NCI-H1105 treated with DMSO at 0.1 percent for 48 hours (cell line): ENCODE measurements at regions not wholly inside any gene's neighbourhood (a gene's known extent, or its start where the extent isn't known, plus 50 kb on each side); places are given as distances from the start of the nearest gene placed in this dataset.
"Not testable (repeated sequence)": the region's sequence is repeated elsewhere in the genome, so short reads cannot be mapped to it uniquely, and the experiment has no call there.

Experiments
- DNase-seq: peaks from one replicate; lab custom pipeline; 2025; lab: John Stamatoyannopoulos, UW

DNA sequence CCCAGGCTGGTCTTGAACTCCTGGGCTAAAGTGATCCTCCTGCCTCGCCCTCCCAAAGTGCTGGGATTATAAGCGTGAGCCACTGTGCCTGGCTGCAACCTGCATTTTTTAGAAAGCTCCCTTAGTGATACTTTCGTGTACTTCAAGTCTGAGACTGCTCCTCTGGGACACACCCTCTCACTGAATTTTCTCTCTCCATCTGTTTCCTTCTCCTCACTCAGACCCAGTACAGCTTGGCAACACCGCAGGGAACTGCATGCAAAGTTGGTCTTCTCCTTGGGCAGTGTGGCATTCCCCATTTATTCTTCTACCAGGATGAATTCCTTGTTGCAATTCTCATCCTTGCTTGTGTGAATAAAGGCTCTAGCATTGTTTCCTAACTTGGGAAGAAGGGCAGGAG, 175.9 kb downstream of the LPIN1 start:
- DNase-seq: no peak

- no peak for DNase-seq
Observed at GRCh38 chr2:11923935-11924334, 177.5 kb downstream of the LPIN1 start.

GRCh38 chr2:11925295-11926066, 179.0 kb downstream of the LPIN1 start:
- no peak for DNase-seq

- no peak for DNase-seq
Observed at GRCh38 chr2:11930211-11930761, 183.9 kb downstream of the LPIN1 start.

DNA sequence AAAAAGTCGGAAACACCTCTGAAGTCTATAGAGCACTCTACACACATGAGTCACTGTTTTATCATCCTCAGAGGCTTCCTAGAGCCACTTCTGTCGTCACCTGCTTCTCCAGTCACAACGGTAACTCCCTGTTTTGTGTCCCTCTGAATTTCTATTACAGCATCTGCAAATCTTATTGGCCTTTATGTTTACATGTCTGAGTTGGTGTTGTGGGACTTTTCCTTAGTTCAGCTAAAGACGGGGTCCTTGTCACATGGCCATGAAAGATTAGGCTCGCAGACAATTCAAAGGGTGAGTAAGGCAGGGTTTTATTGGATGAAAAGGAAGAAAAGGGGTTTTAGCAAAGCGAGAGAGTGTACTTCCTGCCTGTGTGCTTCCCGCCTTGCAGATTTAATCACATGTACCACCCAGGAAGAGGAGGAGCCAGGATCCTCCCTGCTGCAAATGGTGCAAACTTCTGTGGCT, 185.6 kb downstream of the LPIN1 start:
- no peak for DNase-seq

GRCh38 chr2:11932962-11933361, 186.5 kb downstream of the LPIN1 start:
- DNase-seq: no peak

DNA sequence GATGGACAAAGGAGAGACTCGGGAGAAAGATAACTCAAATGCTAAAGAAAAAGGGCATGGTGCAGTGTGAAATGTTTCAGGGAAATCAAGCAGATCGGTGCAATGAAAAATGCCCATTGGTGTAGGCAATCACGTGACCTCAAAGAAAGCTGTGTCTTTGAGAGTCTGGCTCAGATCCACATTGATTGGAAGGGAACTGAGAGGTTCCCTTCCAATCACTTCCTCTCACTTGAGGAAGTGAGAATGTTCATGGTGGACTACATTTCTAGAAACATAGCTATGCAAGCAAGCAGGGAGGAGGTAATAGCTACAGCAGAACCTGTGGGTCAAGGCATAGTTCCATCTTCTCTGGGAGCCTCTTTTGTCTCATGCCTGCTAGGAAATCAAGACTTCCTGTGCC, 187.4 kb downstream of the LPIN1 start:
- DNase-seq: no peak

- no peak for DNase-seq
Observed at GRCh38 chr2:11936761-11937160, 190.3 kb downstream of the LPIN1 start.

GRCh38 chr2:11938196-11938595, 191.8 kb downstream of the LPIN1 start:
- no peak for DNase-seq

- DNase-seq: no peak
Observed at GRCh38 chr2:11939523-11939922, 193.1 kb downstream of the LPIN1 start.

GRCh38 chr2:11940121-11940743, 193.8 kb downstream of the LPIN1 start:
- DNase-seq: no peak

DNA sequence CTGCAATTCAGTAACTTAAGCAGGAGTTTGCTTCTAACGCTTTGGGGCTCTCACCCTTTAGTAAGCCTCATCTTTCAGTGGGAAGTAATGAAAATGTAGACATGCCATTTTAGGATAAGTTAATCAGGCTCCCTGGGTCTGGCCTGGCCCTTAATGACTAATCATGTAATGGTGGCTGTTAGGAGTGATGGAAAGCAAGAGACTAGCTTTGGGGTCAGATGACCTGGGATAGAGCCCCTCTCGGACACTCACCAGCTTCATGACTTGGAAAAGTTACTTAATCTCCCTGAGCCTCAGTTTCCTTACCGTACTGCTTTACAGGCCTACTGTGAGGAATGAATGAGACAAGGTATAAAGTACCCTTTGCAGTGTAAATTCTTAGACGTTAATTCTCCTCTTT, 194.4 kb downstream of the LPIN1 start:
- no peak for DNase-seq

- no peak for DNase-seq
Observed at GRCh38 chr2:11941201-11942177, 195.1 kb downstream of the LPIN1 start.

DNA sequence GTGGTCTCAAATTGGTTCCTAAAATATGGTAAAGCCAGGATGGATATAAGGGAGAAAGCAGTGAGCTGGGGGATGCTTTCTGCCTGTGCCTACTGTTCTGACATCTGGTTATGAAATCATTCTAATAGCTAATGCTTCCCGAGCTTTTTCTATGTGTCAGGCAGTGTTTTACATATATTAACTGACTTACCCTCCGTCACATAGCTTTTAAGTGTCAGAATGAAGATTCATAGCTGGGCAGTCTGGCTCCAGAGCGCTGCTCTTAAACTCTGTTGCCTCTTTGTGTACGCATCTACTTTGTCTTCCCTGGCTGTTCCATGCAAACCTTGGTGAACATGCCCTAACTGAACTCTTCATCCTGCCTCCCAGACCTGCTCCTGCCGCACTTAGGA, 195.7 kb downstream of the LPIN1 start:
- no peak for DNase-seq

- DNase-seq: no peak
Observed at GRCh38 chr2:11944311-11944710, 197.9 kb downstream of the LPIN1 start.

- no peak for DNase-seq
Observed at GRCh38 chr2:11945139-11946126, 199.0 kb downstream of the LPIN1 start.

DNA sequence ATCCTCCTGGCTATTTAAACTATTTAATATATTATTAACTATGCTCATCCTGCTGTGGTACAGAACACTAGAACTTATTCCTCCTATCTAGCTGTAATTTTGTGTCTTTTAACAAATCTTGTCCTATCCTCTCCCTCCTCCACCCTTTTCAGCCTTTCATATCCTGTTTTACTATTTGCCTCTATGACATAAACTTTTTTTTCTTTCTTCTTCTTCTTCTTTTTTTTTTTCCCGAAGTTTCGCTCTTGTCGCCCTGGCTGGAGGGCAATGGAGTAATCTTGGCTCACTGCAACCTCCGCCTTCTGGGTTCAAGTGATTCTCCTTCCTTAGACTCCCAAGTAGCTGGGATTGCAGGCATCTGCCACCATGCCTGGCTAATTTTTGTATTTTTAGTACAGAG, 201.5 kb downstream of the LPIN1 start:
- no peak for DNase-seq

DNA sequence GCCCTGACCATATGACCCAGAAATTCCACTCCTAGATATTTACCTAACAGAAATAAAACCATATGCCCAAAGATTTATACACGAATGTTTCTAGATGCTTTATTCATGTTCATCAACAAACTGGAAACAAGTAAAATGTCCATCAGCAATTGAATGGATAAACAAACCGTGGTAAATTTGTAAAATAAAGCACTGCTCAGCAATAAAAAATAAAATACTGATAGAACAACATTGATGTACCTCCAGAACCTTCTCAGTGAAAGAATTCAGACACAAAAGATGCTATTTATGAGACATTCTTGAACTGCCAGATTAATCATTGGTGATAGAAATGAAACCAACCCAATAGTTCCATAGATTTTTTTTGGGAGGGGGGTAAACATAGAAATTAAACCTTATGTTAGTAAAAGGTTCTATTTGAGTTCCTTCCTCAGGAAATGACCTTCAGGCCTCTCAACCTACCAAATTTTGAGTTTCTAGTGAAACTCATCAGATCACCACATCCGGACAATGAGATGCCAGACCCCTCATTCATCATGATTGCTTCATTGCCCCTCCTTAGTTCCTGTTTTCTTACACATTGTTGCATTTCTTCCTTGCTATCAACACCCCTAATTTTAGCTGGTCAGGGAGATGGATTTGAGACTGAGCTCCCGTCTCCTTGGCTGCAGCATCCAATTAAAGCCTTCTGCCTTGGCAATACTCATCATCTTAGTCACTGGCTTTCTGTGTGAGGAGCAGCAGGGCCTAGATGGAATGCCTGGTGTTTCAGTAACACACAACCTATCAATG, 203.5 kb downstream of the LPIN1 start:
- no peak for DNase-seq

DNA sequence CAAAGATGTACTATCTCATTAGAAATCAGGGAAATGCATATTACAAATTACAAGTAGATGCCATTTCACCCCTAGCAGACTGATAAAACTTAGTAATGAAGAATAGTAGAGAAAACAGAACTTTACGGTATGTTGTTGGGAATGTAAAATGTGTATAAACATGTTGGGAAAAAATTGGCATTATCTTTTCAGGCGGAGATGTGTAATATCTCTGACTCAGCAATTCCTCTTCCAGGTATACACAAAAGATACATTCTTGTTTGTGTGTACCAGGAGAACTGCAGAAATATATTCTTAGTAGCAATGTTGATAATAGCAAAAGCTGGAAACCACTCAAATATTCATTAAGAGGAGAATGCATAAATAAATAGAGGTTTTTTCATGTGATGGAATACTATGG, 204.5 kb downstream of the LPIN1 start:
- no peak for DNase-seq

GRCh38 chr2:11951492-11951891, 205.1 kb downstream of the LPIN1 start:
- not testable (repeated sequence) for DNase-seq
